ENCODE measurements at regions not wholly inside any gene's neighbourhood (a gene's known extent, or its start where the extent isn't known, plus 50 kb on each side); places are given as distances from the start of the nearest gene placed in this dataset.
A peak's percentile ranks its signal among the peaks of the same experiment; 100 is the strongest.
"Not testable (repeated sequence)": the region's sequence is repeated elsewhere in the genome, so short reads cannot be mapped to it uniquely, and the experiment has no call there.

- no peak for DNase-seq
Observed at GRCh38 chr7:152594801-152595200, 81.1 kb downstream of the XRCC2 start.

- no peak for DNase-seq
Observed at GRCh38 chr7:152591976-152592375, 84.0 kb downstream of the XRCC2 start.

- no peak for DNase-seq
Observed at GRCh38 chr7:152590481-152590880, 85.5 kb downstream of the XRCC2 start.

GRCh38 chr7:152589821-152590220 lies 86.1 kb downstream of the XRCC2 start:
- DNase-seq: not testable (repeated sequence)

GRCh38 chr7:152588350-152588749 lies 87.6 kb downstream of the XRCC2 start:
- DNase-seq: no peak

GRCh38 chr7:152587366-152587765 lies 88.6 kb downstream of the XRCC2 start:
- DNase-seq: no peak

- no peak for DNase-seq
Observed at GRCh38 chr7:152583006-152583405, 92.9 kb downstream of the XRCC2 start.

- DNase-seq: no peak
Observed at GRCh38 chr7:152579070-152579469, 96.9 kb downstream of the XRCC2 start.

GRCh38 chr7:152577339-152577738 lies 98.6 kb downstream of the XRCC2 start:
- DNase-seq: no peak

GRCh38 chr7:152574892-152575548 lies 100.9 kb downstream of the XRCC2 start:
- peak; percentile 32 for DNase-seq

GRCh38 chr7:152573186-152573585 lies 102.8 kb downstream of the XRCC2 start:
- DNase-seq: not testable (repeated sequence)

GRCh38 chr7:152572101-152572500 lies 103.8 kb downstream of the XRCC2 start:
- no peak for DNase-seq

- DNase-seq: no peak
Observed at GRCh38 chr7:152571068-152571467, 104.9 kb downstream of the XRCC2 start.

- no peak for DNase-seq
Observed at GRCh38 chr7:152568972-152569371, 107.0 kb downstream of the XRCC2 start.

GRCh38 chr7:152565731-152566130 lies 110.2 kb downstream of the XRCC2 start:
- no peak for DNase-seq

GRCh38 chr7:152564656-152565250 lies 111.2 kb downstream of the XRCC2 start:
- no peak for DNase-seq

GRCh38 chr7:152556013-152556755 lies 119.8 kb downstream of the XRCC2 start:
- no peak for DNase-seq

- DNase-seq: no peak
Observed at GRCh38 chr7:152553671-152554317, 118.0 kb upstream of the KMT2C start.

GRCh38 chr7:152551304-152552036 lies 115.7 kb upstream of the KMT2C start:
- DNase-seq: no peak

GRCh38 chr7:152544971-152545619 lies 109.3 kb upstream of the KMT2C start:
- DNase-seq: no peak

GRCh38 chr7:152544481-152544927 lies 108.7 kb upstream of the KMT2C start:
- no peak for DNase-seq

GRCh38 chr7:152543799-152544198 lies 108.0 kb upstream of the KMT2C start:
- no peak for DNase-seq
